ENCODE measurements at regions not wholly inside any gene's neighbourhood (a gene's known extent, or its start where the extent isn't known, plus 50 kb on each side); places are given as distances from the start of the nearest gene placed in this dataset.
"Not testable (repeated sequence)": the region's sequence is repeated elsewhere in the genome, so short reads cannot be mapped to it uniquely, and the experiment has no call there.

GRCh38 chr7:68787566-68787965, 810.7 kb upstream of the AUTS2 start:
- H3K4me3 ChIP-seq (ENCODE audit: low read depth, low read length, poor library complexity, severe bottlenecking): no peak overlapping the region
- no peak overlapping the region for H3K27ac ChIP-seq (ENCODE audit: low read depth, low read length, poor library complexity, severe bottlenecking)
- intact Hi-C loops (cut with micrococcal nuclease; ENCODE audit: unreplicated experiment): no loop called here
- no peaks in the 10 kb centered on the region for H3K36me3 ChIP-seq (ENCODE audit: insufficient read depth, low read length, poor library complexity, severe bottlenecking)
- BruUV-seq (replicated peaks): no TSS peak
- POLR2A ChIA-PET (ENCODE audit: low non-redundant PET): no interaction called here
- H3K27me3 ChIP-seq (replicated peaks; ENCODE audit: insufficient read depth, low read depth, low read length, poor library complexity): no peaks in the 10 kb centered on the region
- TF ChIP-seq, protein P1, sequence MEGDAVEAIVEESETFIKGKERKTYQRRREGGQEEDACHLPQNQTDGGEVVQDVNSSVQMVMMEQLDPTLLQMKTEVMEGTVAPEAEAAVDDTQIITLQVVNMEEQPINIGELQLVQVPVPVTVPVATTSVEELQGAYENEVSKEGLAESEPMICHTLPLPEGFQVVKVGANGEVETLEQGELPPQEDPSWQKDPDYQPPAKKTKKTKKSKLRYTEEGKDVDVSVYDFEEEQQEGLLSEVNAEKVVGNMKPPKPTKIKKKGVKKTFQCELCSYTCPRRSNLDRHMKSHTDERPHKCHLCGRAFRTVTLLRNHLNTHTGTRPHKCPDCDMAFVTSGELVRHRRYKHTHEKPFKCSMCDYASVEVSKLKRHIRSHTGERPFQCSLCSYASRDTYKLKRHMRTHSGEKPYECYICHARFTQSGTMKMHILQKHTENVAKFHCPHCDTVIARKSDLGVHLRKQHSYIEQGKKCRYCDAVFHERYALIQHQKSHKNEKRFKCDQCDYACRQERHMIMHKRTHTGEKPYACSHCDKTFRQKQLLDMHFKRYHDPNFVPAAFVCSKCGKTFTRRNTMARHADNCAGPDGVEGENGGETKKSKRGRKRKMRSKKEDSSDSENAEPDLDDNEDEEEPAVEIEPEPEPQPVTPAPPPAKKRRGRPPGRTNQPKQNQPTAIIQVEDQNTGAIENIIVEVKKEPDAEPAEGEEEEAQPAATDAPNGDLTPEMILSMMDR (conservative IDR thresholded peaks at IDR 0.05; ENCODE audit: low read depth, low read length): no peak
- TF ChIP-seq EZH2 (IDR thresholded peaks at IDR 0.05; ENCODE audit: borderline replicate concordance, low read depth, low read length, poor library complexity, severe bottlenecking): no peak
- no peaks in the 10 kb centered on the region for H3K4me1 ChIP-seq (ENCODE audit: insufficient read depth, low read length, poor library complexity, severe bottlenecking)
- no peak for DNase-seq (ENCODE audit: low spot score)
- no peaks in the 10 kb centered on the region for H3K9me3 ChIP-seq (ENCODE audit: low read depth, low read length, poor library complexity, severe bottlenecking)
- CTCF ChIA-PET: no interaction called here

DNA sequence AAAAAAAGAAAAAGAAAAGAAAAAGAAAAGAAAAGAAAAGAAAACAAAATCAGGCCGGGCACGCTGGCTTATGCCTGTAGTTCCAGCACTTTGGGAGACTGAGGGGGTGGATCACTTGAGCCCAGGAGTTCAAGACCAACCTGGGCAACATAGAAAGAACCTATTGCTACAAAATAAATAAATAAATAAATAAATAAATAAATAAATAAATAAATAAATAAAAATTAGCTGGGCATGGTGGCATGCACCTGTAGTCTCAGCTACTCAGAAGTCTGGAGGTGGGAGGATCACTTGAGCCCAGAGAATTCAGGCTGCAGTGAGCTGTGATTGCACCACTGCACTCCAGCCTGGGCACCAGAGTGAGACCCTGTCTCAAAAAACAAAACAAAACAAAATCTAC, 809.7 kb upstream of the AUTS2 start:
- intact Hi-C loops (cut with micrococcal nuclease; ENCODE audit: unreplicated experiment): not testable (repeated sequence)

GRCh38 chr7:68789597-68789996, 808.7 kb upstream of the AUTS2 start:
- H3K27me3 ChIP-seq (replicated peaks; ENCODE audit: insufficient read depth, low read depth, low read length, poor library complexity): no peaks in the 10 kb centered on the region
- no peak for DNase-seq (ENCODE audit: low spot score)
- H3K4me3 ChIP-seq (ENCODE audit: low read depth, low read length, poor library complexity, severe bottlenecking): no peak overlapping the region
- no peaks in the 10 kb centered on the region for H3K9me3 ChIP-seq (ENCODE audit: low read depth, low read length, poor library complexity, severe bottlenecking)
- no peak overlapping the region for H3K27ac ChIP-seq (ENCODE audit: low read depth, low read length, poor library complexity, severe bottlenecking)
- CTCF ChIA-PET: no interaction called here
- BruUV-seq (replicated peaks): no TSS peak
- intact Hi-C loops (cut with micrococcal nuclease; ENCODE audit: unreplicated experiment): no loop called here
- POLR2A ChIA-PET (ENCODE audit: low non-redundant PET): no interaction called here
- H3K4me1 ChIP-seq (ENCODE audit: insufficient read depth, low read length, poor library complexity, severe bottlenecking): no peaks in the 10 kb centered on the region
- TF ChIP-seq, protein P1 (conservative IDR thresholded peaks at IDR 0.05; ENCODE audit: low read depth, low read length): no peak
- no peak for TF ChIP-seq EZH2 (IDR thresholded peaks at IDR 0.05; ENCODE audit: borderline replicate concordance, low read depth, low read length, poor library complexity, severe bottlenecking)
- H3K36me3 ChIP-seq (ENCODE audit: insufficient read depth, low read length, poor library complexity, severe bottlenecking): no peaks in the 10 kb centered on the region

More for the DNA sequence above, 809.7 kb upstream of the AUTS2 start:
- H3K4me3 ChIP-seq (ENCODE audit: low read depth, low read length, poor library complexity, severe bottlenecking); H3K9me3 ChIP-seq (ENCODE audit: low read depth, low read length, poor library complexity, severe bottlenecking); H3K36me3 ChIP-seq (ENCODE audit: insufficient read depth, low read length, poor library complexity, severe bottlenecking); H3K4me1 ChIP-seq (ENCODE audit: insufficient read depth, low read length, poor library complexity, severe bottlenecking); CTCF ChIA-PET; BruUV-seq (replicated peaks); H3K27me3 ChIP-seq (replicated peaks; ENCODE audit: insufficient read depth, low read depth, low read length, poor library complexity); H3K27ac ChIP-seq (ENCODE audit: low read depth, low read length, poor library complexity, severe bottlenecking); DNase-seq (ENCODE audit: low spot score); POLR2A ChIA-PET (ENCODE audit: low non-redundant PET): not testable (repeated sequence)

DNA sequence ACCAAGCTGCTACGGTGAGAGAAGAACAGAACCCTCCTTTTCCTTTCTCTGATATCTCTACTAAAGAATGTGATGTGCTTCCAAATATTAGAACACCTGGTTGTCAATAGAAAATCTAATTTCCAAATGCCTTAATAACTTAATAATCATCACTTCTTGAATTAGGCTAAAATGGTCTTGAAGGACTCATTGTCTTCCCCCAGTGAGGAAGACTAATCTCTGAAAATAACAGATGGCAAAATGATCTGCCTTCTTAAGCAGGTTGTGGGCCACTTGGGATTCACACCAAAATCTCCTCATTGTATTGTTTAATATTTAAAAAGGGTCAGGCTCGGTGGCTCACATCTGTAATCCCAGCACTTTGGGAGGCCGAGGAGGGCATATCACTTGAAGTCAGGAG, 805.9 kb upstream of the AUTS2 start:
- CTCF ChIA-PET: no interaction called here
- no peak for DNase-seq (ENCODE audit: low spot score)
- Histone ChIP-seq H3K27me3 (replicated peaks; ENCODE audit: insufficient read depth, low read depth, low read length, poor library complexity) (no peaks in the 10 kb centered on the region), H3K4me3 (ENCODE audit: low read depth, low read length, poor library complexity, severe bottlenecking) (no peak overlapping the region), H3K4me1 (ENCODE audit: insufficient read depth, low read length, poor library complexity, severe bottlenecking) (no peaks in the 10 kb centered on the region), H3K9me3 (ENCODE audit: low read depth, low read length, poor library complexity, severe bottlenecking) (no peaks in the 10 kb centered on the region), H3K27ac (ENCODE audit: low read depth, low read length, poor library complexity, severe bottlenecking) (no peak overlapping the region), H3K36me3 (ENCODE audit: insufficient read depth, low read length, poor library complexity, severe bottlenecking) (no peaks in the 10 kb centered on the region)
- intact Hi-C loops (cut with micrococcal nuclease; ENCODE audit: unreplicated experiment): no loop called here
- no peak for TF ChIP-seq EZH2 (IDR thresholded peaks at IDR 0.05; ENCODE audit: borderline replicate concordance, low read depth, low read length, poor library complexity, severe bottlenecking)
- TF ChIP-seq, protein P1 (conservative IDR thresholded peaks at IDR 0.05; ENCODE audit: low read depth, low read length): no peak
- POLR2A ChIA-PET (ENCODE audit: low non-redundant PET): no interaction called here
- no TSS peak for BruUV-seq (replicated peaks)

Data from A673 (cell line).